HG02610 (cell line): ENCODE measurements at regions not wholly inside any gene's neighbourhood (a gene's known extent, or its start where the extent isn't known, plus 50 kb on each side); places are given as distances from the start of the nearest gene placed in this dataset.
"Not testable (repeated sequence)": the region's sequence is repeated elsewhere in the genome, so short reads cannot be mapped to it uniquely, and the experiment has no call there.

Experiments used
- ATAC-seq: cut with Tn5 transposase; IDR thresholded peaks from one replicate; pipeline ENCODE4 v1.9.1; 2021; ENCODE audit warnings: mild to moderate bottlenecking, moderate library complexity; ENCODE audit not compliant: unreplicated experiment

DNA sequence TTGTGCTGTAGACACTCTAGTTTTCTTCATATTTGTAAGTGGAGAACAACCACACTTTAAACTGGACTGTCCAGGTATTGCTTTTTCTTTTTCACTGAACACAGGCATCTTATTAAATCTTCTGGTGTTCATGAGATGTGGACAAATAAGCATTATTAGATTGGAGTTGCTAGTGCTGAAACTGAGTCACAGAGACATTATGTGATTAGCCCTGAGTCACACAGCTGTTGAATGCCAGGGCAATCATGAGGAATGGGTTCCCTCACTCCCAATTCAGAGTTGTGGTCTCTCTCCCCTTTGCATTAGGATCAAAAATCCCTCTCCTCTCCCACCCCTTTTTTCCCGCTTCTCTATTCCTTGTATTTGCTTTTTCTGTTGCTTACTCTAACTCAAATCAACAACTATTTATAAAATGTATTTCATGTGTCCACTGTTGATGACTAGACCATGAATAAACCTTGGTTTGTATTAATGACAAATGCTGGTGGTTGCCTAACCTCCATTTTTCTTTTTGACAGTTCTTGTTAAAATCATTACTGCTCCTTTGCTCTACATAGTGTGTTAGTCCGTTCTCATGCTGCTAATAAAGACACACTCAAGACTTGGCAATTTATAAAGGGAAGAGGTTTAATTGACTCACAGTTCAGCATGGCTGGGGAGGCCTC is 738.2 kb downstream of the BRINP1 start:
- no peak for ATAC-seq

GRCh38 chr9:118631956-118632355 is 737.3 kb downstream of the BRINP1 start:
- no peak for ATAC-seq

DNA sequence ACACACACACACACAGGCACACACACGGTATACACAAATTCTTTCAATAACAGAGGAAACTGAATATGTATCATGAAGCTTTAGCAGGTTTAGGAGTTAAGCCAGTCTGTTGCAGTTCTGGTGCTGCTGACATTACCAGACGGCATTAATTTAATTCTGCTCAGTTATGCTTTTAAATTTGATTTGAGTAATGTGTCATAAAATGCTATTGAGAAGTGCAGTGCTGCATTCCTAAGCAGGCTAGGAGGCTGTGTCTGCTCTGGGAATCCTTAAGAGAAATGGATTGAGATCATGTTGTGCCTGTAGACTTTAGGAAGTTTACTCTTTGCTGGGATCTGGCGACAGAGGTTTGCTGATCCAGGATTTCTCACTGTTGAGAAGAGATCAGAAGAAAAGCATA is 733.8 kb downstream of the BRINP1 start:
- no peak for ATAC-seq

DNA sequence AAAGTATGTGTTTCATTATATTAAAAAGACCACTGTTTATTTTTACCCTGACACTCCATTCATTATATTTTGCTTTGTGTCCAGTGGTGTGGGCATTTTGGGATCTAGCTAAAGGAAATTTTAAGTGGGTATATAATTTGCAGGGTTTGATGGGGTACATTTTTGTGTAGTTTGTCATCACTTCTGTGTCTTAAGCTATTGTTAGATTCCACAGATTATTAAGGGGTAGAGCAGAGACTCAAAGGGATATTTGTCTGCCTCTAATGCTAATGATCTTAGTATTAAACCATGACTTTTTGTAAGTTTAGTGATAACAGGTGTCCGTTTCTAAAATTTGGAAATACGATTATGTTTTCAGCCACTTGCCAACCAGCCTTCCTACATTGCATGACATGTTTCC is 731.6 kb downstream of the BRINP1 start:
- no peak for ATAC-seq

DNA sequence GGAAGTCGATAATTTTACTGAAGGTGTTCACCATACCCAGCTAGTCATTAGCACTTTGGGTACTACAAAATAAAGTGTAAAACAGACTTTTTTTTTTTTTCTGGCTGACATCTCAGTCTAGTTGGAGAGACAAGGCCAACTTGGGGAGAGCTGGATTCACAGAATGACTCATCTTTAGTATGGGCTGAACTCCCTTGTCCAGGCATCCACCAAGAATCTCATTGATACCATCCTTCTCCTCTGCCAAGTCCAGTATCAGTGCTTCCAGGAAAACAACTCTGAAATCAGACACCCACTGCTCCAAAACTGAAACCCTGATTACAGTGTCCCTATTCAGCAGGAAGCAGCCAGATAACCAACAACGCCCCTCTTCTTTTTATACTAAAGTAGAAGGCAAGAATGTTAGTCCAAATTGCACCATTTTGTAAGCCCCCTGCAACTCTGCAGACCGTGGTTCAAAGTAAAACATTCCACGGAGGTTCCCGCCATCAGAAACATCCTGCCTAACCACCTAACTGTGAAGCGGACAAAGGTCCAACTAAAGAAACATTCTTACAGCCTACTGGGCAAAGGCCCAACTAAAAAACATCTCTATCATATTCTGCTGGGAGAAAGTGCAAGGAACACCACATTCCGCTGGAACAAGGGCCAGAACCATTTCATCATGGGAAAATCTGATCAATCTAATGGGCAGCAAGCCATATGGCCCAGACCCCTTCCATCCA is 728.2 kb downstream of the BRINP1 start:
- no peak for ATAC-seq

DNA sequence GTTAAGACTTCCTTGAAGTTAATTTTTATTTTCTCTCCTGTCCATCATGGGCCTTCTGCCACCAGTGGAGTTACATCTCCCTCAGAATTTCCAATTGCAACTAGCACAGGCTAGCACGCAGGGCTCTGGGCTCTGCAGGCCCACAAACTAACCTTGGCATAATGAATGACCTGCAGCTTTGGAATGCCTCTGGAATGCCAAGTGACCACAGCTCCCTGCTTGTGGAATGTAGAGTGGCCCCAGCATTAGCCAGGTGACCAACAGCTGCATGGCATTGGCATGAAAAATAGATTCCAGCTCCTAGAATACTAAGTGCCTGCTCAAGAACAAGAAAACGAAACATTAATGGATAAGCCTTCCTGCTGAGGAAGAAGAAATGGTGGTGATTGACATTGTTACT is 726.1 kb downstream of the BRINP1 start:
- ATAC-seq: no peak

- ATAC-seq: no peak
Observed at GRCh38 chr9:118644066-118644465, 725.2 kb downstream of the BRINP1 start.

- no peak for ATAC-seq
Observed at GRCh38 chr9:118647331-118647730, 721.9 kb downstream of the BRINP1 start.

GRCh38 chr9:118650417-118650816 is 718.8 kb downstream of the BRINP1 start:
- no peak for ATAC-seq

- ATAC-seq: no peak
Observed at GRCh38 chr9:118651511-118651910, 717.7 kb downstream of the BRINP1 start.

GRCh38 chr9:118652258-118652657 is 717.0 kb downstream of the BRINP1 start:
- no peak for ATAC-seq

- no peak for ATAC-seq
Observed at GRCh38 chr9:118652912-118653311, 716.3 kb downstream of the BRINP1 start.

DNA sequence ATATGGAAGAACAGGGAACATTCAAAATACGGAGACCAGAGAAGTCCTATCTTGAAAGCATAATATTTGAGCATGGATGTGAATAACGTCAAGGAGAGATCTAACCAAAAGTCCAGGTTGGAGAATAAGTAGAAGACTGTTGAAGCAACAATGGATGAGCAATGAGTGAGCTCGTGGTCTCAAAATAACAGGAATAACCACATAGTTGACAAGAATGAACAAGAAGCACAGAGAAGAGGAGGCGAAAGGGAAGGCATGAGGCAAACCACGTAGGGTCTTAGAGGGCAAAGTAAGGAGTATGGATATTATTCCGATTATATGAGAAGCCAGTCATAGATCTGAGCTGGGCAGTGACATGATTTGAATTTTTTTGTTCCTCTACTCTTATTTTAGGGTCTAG is 710.2 kb downstream of the BRINP1 start:
- no peak for ATAC-seq

DNA sequence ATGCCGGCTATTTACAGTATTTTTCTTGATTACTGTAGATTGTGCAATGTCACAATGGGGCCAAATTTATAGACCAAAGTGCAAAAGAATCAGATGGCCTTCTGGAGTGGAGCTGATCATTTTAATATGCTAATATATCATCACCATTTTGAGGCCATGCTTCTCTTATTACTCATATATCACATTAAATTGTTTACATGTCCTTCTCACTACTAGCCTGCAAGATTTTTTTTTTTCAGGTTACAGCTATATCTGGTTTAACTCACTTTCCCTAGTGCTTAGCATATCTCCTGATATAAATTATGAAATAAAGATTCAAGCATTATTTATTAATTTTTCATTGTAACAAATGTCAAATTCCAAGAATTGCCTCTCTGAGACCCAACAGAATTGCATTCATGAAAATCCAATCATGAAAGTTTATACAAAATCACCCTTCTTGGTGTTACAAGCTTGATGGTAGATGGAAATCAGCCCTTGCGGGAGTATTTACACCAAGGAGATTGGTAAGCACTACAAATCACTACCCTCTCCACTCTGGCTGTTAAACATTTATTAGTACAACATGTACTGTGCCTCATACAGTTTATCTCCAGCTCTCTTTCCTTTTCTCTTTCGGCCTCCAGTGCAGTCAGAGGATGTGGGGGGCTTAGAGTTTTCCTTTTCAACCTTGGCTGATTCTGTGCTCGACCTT is 703.9 kb downstream of the BRINP1 start:
- no peak for ATAC-seq

DNA sequence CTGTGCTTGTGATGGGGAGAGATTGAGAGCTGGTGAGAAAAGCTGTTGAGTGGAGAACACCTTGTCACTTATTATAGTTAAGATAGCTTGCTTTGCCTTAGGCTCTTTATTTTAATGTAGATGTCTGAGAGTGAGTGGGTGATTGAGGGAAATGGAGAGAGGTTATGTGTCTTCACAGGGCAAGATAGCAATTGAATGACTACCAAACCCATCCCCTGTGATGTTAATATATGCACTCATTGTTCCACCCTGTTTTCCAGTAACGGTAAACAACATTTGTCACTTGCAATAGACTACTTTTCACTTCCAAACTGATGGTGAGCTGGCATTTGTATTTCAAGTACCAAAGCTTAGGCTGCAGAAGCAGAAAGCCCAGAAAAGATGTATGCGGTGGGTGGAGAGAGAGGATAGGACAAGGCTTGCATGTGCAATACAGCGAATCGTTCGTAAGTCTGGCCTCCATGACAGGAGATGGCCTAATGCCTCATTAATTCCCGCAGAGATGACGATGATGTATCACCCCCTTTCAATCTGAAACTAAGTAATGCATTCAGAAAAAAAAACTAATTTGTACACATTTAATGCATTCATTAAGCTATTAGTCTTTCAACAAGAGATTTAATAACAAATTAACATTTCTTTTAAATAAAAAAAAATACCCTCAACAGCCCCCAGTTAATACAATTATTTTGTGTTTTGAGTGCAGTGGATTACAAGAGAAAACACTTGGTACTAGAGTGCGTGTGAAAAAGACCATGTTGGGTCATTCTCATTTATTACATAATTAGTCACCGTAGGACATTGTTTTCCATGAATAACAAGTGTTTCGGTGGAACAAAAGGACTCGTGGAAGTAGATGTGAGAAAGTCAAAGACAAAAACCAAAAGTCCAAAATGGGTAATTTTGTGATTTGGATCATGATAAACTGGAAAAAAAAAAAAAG is 699.0 kb downstream of the BRINP1 start:
- ATAC-seq: no peak

DNA sequence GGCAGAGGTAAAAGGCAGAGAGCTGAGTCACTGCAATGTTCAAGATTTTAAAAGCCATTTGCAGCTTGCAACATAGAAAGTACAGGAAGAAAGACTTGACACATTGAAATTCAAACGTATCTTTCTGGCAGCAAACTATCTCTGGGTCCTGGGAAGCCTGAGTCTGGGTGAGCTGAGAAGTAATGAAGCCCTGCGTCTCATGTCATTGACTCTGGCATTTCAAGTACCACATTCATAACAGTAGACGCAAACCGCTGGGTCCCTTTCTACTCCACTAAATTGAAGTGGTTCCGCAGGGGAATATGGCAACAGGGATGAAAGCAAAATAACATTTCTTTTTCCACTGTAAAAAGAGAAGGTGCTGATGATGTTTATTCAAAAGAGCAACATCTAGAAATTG is 694.3 kb downstream of the BRINP1 start:
- ATAC-seq: no peak

DNA sequence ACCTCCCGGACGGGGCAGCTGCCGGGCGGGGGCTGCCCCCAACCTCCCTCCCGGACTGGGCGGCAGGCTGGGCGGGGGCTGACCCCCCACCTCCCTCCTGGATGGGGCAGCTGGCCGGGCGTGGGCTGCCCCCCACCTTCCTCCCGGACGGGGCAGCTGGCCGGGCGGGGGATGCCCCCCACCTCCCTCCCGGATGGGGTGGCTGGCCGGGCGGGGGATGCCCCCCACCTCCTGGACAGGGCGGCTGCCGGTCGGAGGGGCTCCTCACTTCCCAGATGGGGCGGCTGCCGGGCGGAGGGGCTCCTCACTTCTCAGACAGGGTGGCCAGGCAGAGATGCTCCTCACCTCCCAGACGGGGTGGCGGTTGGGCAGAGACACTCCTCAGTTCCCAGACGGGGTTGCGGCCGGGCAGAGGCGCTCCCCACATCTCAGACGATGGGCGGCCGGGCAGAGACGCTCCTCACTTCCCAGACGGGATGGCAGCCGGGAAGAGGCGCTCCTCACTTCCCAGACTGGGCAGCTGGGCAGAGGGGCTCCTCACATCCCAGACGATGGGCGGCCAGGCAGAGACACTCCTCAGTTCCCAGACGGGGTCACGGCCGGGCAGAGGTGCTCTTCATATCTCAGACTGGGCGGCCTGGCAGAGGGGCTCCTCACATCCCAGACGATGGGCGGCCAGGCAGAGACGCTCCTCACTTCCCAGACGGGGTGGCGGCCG is 691.1 kb downstream of the BRINP1 start:
- ATAC-seq: not testable (repeated sequence)

GRCh38 chr9:118686959-118687358 is 682.3 kb downstream of the BRINP1 start:
- ATAC-seq: no peak

GRCh38 chr9:118689280-118689679 is 680.0 kb downstream of the BRINP1 start:
- no peak for ATAC-seq

- no peak for ATAC-seq
Observed at GRCh38 chr9:118692613-118693012, 676.6 kb downstream of the BRINP1 start.
